OCI-LY7 (cell line): ENCODE measurements at regions not wholly inside any gene's neighbourhood (a gene's known extent, or its start where the extent isn't known, plus 50 kb on each side); places are given as distances from the start of the nearest gene placed in this dataset.
"Not testable (repeated sequence)": the region's sequence is repeated elsewhere in the genome, so short reads cannot be mapped to it uniquely, and the experiment has no call there.

Experiments used
- BruUV-seq: library from RNA; stranded (reverse); fragments of 400-500 nt; replicated peaks from 2 replicates; lab custom pipeline; 2021; lab: Mats Ljungman, UMichigan
- CTCF ChIA-PET: fragments of 300-600 bp; sonication (Branson Sonifier 250); formaldehyde crosslinking; loops from one replicate; lab custom pipeline; 2022; ENCODE audit warnings: antibody characterized with exemption; ENCODE audit not compliant: unreplicated experiment; lab: Charles Lee
- POLR2A ChIA-PET: fragments of 300-600 bp; sonication (Branson Sonifier 250); formaldehyde crosslinking; loops from one replicate; lab custom pipeline; 2022; ENCODE audit warnings: antibody characterized with exemption; lab: Charles Lee
- DNase-seq: peaks from one replicate; pipeline ENCODE4 v3.0.0-alpha.2; 2015; ENCODE audit warnings: low spot score
- H2AFZ ChIP-seq: fragments of 200-600 bp; sonication (generic), shearing (Covaris generic); 2 replicates; pipeline ENCODE4 v1.6.1; 2014; ENCODE audit warnings: mild to moderate bottlenecking, antibody characterized with exemption, low read length, moderate library complexity
- H3K27ac ChIP-seq: fragments of 200-600 bp; sonication (generic); 2 replicates; pipeline ENCODE4 v1.5.1; 2014; ENCODE audit warnings: mixed run types, low read depth, mild to moderate bottlenecking, moderate library complexity, low read length, inconsistent platforms; ENCODE audit not compliant: poor library complexity, severe bottlenecking
- H3K36me3 ChIP-seq: fragments of 200-600 bp; sonication (generic); 2 replicates; pipeline ENCODE4 v1.6.1; 2014; ENCODE audit warnings: mild to moderate bottlenecking, antibody characterized with exemption, low read length, moderate library complexity, mixed read lengths; ENCODE audit not compliant: insufficient read depth
- H3K4me1 ChIP-seq: fragments of 200-600 bp; sonication (generic); 2 replicates; pipeline ENCODE4 v1.5.1; 2014; ENCODE audit warnings: mild to moderate bottlenecking, low read length; ENCODE audit not compliant: insufficient read depth, poor library complexity, severe bottlenecking
- H3K4me2 ChIP-seq: fragments of 200-600 bp; sonication (generic); 2 replicates; pipeline ENCODE4 v1.6.1; 2014; ENCODE audit warnings: mild to moderate bottlenecking, low read length
- H3K4me3 ChIP-seq: fragments of 200-600 bp; sonication (generic); 2 replicates; pipeline ENCODE4 v1.5.1; 2014; ENCODE audit warnings: mild to moderate bottlenecking, low read depth, low read length; ENCODE audit not compliant: poor library complexity, severe bottlenecking
- H3K79me2 ChIP-seq: fragments of 200-600 bp; sonication (generic); 2 replicates; pipeline ENCODE4 v1.6.1; 2016; ENCODE audit warnings: low read depth, mild to moderate bottlenecking, low read length, moderate library complexity, mixed read lengths; ENCODE audit not compliant: insufficient read depth
- H3K9me2 ChIP-seq: fragments of 200-600 bp; sonication (generic); 2 replicates; pipeline ENCODE4 v1.6.1; 2016; ENCODE audit warnings: mild to moderate bottlenecking, low read length, mixed read lengths; ENCODE audit not compliant: insufficient read depth
- H3K9me3 ChIP-seq: fragments of 200-600 bp; sonication (generic); 2 replicates; pipeline ENCODE4 v1.6.1; 2014; ENCODE audit warnings: mild to moderate bottlenecking, mixed run types, low read length, mixed read lengths
- H4K20me1 ChIP-seq: fragments of 200-600 bp; sonication (generic); 2 replicates; pipeline ENCODE4 v1.6.1; 2014; ENCODE audit warnings: mild to moderate bottlenecking, antibody characterized with exemption, low read length, moderate library complexity, mixed read lengths; ENCODE audit not compliant: insufficient read depth
- CTCF ChIP-seq: fragments of 200-600 bp; sonication (generic); conservative IDR thresholded peaks from 2 replicates; pipeline ENCODE4 v1.5.1; 2014; ENCODE audit warnings: mild to moderate bottlenecking, antibody characterized with exemption, low read length, moderate library complexity, mixed read lengths
- EZH2phosphoT487 ChIP-seq: fragments of 200-600 bp; sonication (generic); IDR thresholded peaks from 2 replicates; pipeline ENCODE4 v1.6.1; 2018; ENCODE audit warnings: low read depth, borderline replicate concordance, mild to moderate bottlenecking, mixed run types, antibody characterized with exemption, low read length, moderate library complexity, mixed read lengths
- intact Hi-C: fragments of 100-400 bp; cut with micrococcal nuclease; formaldehyde crosslinking; loops from one replicate; pipeline ENCODE4 v1.10.0; 2022; ENCODE audit not compliant: unreplicated experiment

- H2AFZ ChIP-seq, DNase-seq, H4K20me1 ChIP-seq, CTCF ChIA-PET, H3K27ac ChIP-seq, intact Hi-C loops, H3K9me2 ChIP-seq, H3K4me2 ChIP-seq, POLR2A ChIA-PET, H3K9me3 ChIP-seq, H3K4me1 ChIP-seq, H3K79me2 ChIP-seq, H3K4me3 ChIP-seq, BruUV-seq, H3K36me3 ChIP-seq: not testable (repeated sequence)
These were observed 442.4 kb upstream of the DEFB115 start for GRCh38 chr20:30815027-30815576.

GRCh38 chr20:30815577-30816181 lies 441.8 kb upstream of the DEFB115 start:
- Histone ChIP-seq H3K79me2 (no peaks in the 10 kb centered on the region), H3K9me2 (no peaks in the 10 kb centered on the region), H4K20me1 (no peaks in the 10 kb centered on the region), H3K4me2 (no peak overlapping the region), H3K9me3 (peaks cover 5% of the 10 kb centered on the region; the same call in 1 of the 2 replicates), H2AFZ (no peak overlapping the region), H3K36me3 (no peaks in the 10 kb centered on the region), H3K4me3 (no peak overlapping the region), H3K27ac (no peak overlapping the region), H3K4me1 (no peaks in the 10 kb centered on the region)
- POLR2A ChIA-PET: no interaction called here
- no peak for TF ChIP-seq CTCF
- no peak for TF ChIP-seq EZH2phosphoT487
- BruUV-seq: no TSS peak
- intact Hi-C loops: no loop called here
- DNase-seq: no peak
- CTCF ChIA-PET: no interaction called here

GRCh38 chr20:30816182-30816645 lies 441.2 kb upstream of the DEFB115 start:
- no peak overlapping the region for H3K27ac ChIP-seq
- no peaks in the 10 kb centered on the region for H3K4me1 ChIP-seq
- no TSS peak for BruUV-seq
- no peaks in the 10 kb centered on the region for H3K36me3 ChIP-seq
- H3K9me2 ChIP-seq: no peaks in the 10 kb centered on the region
- ChIA-PET POLR2A (no interaction called here), CTCF (no interaction called here)
- no peak for DNase-seq
- H2AFZ ChIP-seq: no peak overlapping the region
- H3K4me3 ChIP-seq: no peak overlapping the region
- H3K4me2 ChIP-seq: no peak overlapping the region
- intact Hi-C loops: no loop called here
- no peaks in the 10 kb centered on the region for H3K79me2 ChIP-seq
- no peaks in the 10 kb centered on the region for H4K20me1 ChIP-seq
- peaks cover 9% of the 10 kb centered on the region; the same call in 1 of the 2 replicates for H3K9me3 ChIP-seq
- TF ChIP-seq EZH2phosphoT487 (no peak), CTCF (no peak)

GRCh38 chr20:30821615-30822014 lies 435.8 kb upstream of the DEFB115 start:
- H3K36me3 ChIP-seq, H3K79me2 ChIP-seq, H3K9me3 ChIP-seq, H3K4me3 ChIP-seq, POLR2A ChIA-PET, H3K27ac ChIP-seq, H3K4me2 ChIP-seq, H4K20me1 ChIP-seq, BruUV-seq, DNase-seq, H2AFZ ChIP-seq, H3K4me1 ChIP-seq, intact Hi-C loops, H3K9me2 ChIP-seq, CTCF ChIA-PET: not testable (repeated sequence)

- POLR2A ChIA-PET, H2AFZ ChIP-seq, H3K4me1 ChIP-seq, H3K9me3 ChIP-seq, H4K20me1 ChIP-seq, CTCF ChIA-PET, H3K9me2 ChIP-seq, H3K4me3 ChIP-seq, H3K36me3 ChIP-seq, H3K4me2 ChIP-seq, H3K79me2 ChIP-seq, DNase-seq, intact Hi-C loops, H3K27ac ChIP-seq, BruUV-seq: not testable (repeated sequence)
These were observed 432.8 kb upstream of the DEFB115 start for GRCh38 chr20:30824666-30825065.
